K562 (cell line): ENCODE measurements at regions not wholly inside any gene's neighbourhood (a gene's known extent, or its start where the extent isn't known, plus 50 kb on each side); places are given as distances from the start of the nearest gene placed in this dataset.

Experiments
- CHD2 ChIP-seq: IDR thresholded peaks from 2 replicates; pipeline ENCODE4 v1.6.1; 2011; ENCODE audit warnings: low read depth, low read length
- HES1 ChIP-seq: fragments of 450-650 bp; IDR thresholded peaks from 2 replicates; pipeline ENCODE4 v1.6.1; 2016; ENCODE audit warnings: low read depth, mild to moderate bottlenecking, moderate library complexity
- RREB1 ChIP-seq: fragments of 250-450 bp; sonication (Bioruptor Pico); IDR thresholded peaks from 2 replicates; pipeline ENCODE4 v1.4.0; 2020
- SRSF9 ChIP-seq: fragments of 200-400 bp; formaldehyde crosslinking; IDR thresholded peaks from 2 replicates; pipeline ENCODE4 v1.6.1; 2017; ENCODE audit warnings: low read depth, low read length, borderline replicate concordance
- STAG1 ChIP-seq: sonication (generic); formaldehyde crosslinking; IDR thresholded peaks from 2 replicates; pipeline ENCODE4 v1.5.0; 2020; ENCODE audit warnings: missing genetic modification reagents, borderline replicate concordance
- TSC22D4 ChIP-seq: fragments of 450-650 bp; IDR thresholded peaks from 2 replicates; pipeline ENCODE4 v1.6.1; 2016; ENCODE audit warnings: missing genetic modification characterization, missing biosample characterization, control low read depth
- ZBTB5 ChIP-seq: fragments of 450-650 bp; IDR thresholded peaks from 2 replicates; pipeline ENCODE4 v1.6.1; 2017; ENCODE audit warnings: antibody characterized with exemption
- ZNF224 ChIP-seq: sonication (generic); formaldehyde crosslinking; IDR thresholded peaks from 2 replicates; pipeline ENCODE4 v1.8.0; 2022; ENCODE audit warnings: mild to moderate bottlenecking, missing genetic modification reagents
- TF ChIP-seq, protein P1 (sequence below): fragments of 250-450 bp; sonication (Bioruptor Pico); IDR thresholded peaks from 2 replicates; pipeline ENCODE4 v1.8.0; 2022; ENCODE audit warnings: inconsistent platforms, mild to moderate bottlenecking, moderate library complexity, borderline replicate concordance

- TF ChIP-seq, protein P1, sequence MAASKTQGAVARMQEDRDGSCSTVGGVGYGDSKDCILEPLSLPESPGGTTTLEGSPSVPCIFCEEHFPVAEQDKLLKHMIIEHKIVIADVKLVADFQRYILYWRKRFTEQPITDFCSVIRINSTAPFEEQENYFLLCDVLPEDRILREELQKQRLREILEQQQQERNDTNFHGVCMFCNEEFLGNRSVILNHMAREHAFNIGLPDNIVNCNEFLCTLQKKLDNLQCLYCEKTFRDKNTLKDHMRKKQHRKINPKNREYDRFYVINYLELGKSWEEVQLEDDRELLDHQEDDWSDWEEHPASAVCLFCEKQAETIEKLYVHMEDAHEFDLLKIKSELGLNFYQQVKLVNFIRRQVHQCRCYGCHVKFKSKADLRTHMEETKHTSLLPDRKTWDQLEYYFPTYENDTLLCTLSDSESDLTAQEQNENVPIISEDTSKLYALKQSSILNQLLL (CRISPR knock-in tag): no peak
- TF ChIP-seq TSC22D4 (tag): no peak
- TF ChIP-seq STAG1: no peak
- no peak for TF ChIP-seq CHD2
- no peak for TF ChIP-seq ZBTB5
- no peak for TF ChIP-seq RREB1 (CRISPR knock-in tag)
- no peak for TF ChIP-seq SRSF9
- TF ChIP-seq ZNF224 (CRISPR knock-in tag): no peak
- TF ChIP-seq HES1: no peak
Observed at GRCh38 chr5:98401656-98402055, 371.8 kb upstream of the RGMB start (continued).
